ENCODE measurements at regions not wholly inside any gene's neighbourhood (a gene's known extent, or its start where the extent isn't known, plus 50 kb on each side); places are given as distances from the start of the nearest gene placed in this dataset.

DNA sequence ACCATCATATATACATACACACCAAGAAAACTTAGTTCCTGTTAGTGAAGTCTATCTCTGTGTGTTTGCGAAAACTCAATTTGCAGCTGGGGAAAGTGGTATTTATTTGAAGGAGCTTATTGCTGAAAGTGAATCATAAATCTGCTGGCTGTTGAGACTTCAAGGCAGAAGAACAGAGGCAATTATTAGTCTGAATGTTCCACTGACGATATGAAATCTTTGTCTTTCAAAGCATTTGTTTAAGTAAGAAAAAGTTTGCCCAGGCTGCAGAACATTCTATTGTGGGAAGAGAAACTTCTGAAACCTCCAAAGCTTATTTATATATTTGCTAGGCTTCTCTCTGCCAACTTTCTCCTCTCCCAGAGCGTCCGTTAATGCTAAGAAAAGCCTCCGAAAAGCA, 255.7 kb upstream of the TMPO start:
- TF ChIP-seq, protein P1, sequence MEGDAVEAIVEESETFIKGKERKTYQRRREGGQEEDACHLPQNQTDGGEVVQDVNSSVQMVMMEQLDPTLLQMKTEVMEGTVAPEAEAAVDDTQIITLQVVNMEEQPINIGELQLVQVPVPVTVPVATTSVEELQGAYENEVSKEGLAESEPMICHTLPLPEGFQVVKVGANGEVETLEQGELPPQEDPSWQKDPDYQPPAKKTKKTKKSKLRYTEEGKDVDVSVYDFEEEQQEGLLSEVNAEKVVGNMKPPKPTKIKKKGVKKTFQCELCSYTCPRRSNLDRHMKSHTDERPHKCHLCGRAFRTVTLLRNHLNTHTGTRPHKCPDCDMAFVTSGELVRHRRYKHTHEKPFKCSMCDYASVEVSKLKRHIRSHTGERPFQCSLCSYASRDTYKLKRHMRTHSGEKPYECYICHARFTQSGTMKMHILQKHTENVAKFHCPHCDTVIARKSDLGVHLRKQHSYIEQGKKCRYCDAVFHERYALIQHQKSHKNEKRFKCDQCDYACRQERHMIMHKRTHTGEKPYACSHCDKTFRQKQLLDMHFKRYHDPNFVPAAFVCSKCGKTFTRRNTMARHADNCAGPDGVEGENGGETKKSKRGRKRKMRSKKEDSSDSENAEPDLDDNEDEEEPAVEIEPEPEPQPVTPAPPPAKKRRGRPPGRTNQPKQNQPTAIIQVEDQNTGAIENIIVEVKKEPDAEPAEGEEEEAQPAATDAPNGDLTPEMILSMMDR (IDR thresholded peaks at IDR 0.05 in 2 of 3, conservative IDR thresholded peaks at IDR 0.05 in 1 of 3; ENCODE audit: insufficient read depth in 2 of 3, low read depth in 1 of 3, low read length in 3 of 3), result no peak
- TF ChIP-seq HNRNPK (IDR thresholded peaks at IDR 0.05; ENCODE audit: low read depth, low read length, poor library complexity, severe bottlenecking) (no peak), CEBPG (CRISPR knock-in tag; IDR thresholded peaks at IDR 0.05) (no peak), CEBPG (tag; conservative IDR thresholded peaks at IDR 0.05 in 1 of 2, IDR thresholded peaks at IDR 0.05 in 1 of 2) (no peak), GATA2 (CRISPR knock-in tag; IDR thresholded peaks at IDR 0.05) (no peak), HCFC1 (IDR thresholded peaks at IDR 0.05; ENCODE audit: low read depth, low read length) (no peak), MXI1 (IDR thresholded peaks at IDR 0.05; ENCODE audit: low read depth, low read length) (no peak), ZC3H11A (IDR thresholded peaks at IDR 0.05; ENCODE audit: low read depth, low read length) (no peak)
- TF ChIP-seq, protein P2, sequence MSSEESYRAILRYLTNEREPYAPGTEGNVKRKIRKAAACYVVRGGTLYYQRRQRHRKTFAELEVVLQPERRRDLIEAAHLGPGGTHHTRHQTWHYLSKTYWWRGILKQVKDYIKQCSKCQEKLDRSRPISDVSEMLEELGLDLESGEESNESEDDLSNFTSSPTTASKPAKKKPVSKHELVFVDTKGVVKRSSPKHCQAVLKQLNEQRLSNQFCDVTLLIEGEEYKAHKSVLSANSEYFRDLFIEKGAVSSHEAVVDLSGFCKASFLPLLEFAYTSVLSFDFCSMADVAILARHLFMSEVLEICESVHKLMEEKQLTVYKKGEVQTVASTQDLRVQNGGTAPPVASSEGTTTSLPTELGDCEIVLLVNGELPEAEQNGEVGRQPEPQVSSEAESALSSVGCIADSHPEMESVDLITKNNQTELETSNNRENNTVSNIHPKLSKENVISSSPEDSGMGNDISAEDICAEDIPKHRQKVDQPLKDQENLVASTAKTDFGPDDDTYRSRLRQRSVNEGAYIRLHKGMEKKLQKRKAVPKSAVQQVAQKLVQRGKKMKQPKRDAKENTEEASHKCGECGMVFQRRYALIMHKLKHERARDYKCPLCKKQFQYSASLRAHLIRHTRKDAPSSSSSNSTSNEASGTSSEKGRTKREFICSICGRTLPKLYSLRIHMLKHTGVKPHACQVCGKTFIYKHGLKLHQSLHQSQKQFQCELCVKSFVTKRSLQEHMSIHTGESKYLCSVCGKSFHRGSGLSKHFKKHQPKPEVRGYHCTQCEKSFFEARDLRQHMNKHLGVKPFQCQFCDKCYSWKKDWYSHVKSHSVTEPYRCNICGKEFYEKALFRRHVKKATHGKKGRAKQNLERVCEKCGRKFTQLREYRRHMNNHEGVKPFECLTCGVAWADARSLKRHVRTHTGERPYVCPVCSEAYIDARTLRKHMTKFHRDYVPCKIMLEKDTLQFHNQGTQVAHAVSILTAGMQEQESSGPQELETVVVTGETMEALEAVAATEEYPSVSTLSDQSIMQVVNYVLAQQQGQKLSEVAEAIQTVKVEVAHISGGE (CRISPR knock-in tag; IDR thresholded peaks at IDR 0.05), result no peak

Data from K562 (cell line).